K562 (cell line): ENCODE measurements at regions not wholly inside any gene's neighbourhood (a gene's known extent, or its start where the extent isn't known, plus 50 kb on each side); places are given as distances from the start of the nearest gene placed in this dataset.

Experiments used
- FUS ChIP-seq: fragments of 200-400 bp; formaldehyde crosslinking; optimal IDR thresholded peaks from 2 replicates; pipeline ENCODE3; 2017; ENCODE audit warnings: low read depth, low read length
- OTX1 ChIP-seq: fragments of 450-650 bp; formaldehyde crosslinking; IDR thresholded peaks from 2 replicates; pipeline ENCODE4 v1.4.0; 2022; ENCODE audit warnings: mild to moderate bottlenecking

DNA sequence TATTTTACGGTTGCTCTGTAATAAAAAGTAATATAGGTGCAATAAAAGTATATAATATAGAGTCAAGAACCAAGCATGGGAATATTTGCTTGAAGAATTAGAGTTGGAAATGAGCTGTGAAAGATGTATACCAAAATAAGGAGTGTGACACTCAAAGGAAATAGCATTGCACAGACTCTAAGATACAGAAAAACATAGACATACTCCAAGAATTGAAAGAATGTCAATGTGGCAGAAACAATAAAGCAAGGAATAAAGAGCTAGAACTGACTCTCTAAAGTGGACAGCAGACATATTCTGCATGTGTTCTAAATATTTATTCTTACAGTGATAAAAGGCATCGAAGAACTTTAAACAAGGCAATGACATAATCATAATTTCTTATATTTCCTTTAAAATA lies 561.1 kb upstream of the SETBP1 start:
- TF ChIP-seq FUS: no peak
- no peak for TF ChIP-seq OTX1
